GM23248 (cell line): ENCODE measurements at regions not wholly inside any gene's neighbourhood (a gene's known extent, or its start where the extent isn't known, plus 50 kb on each side); places are given as distances from the start of the nearest gene placed in this dataset.

ENCODE experiments used
- DNase-seq: peaks from one replicate; pipeline ENCODE4 v3.0.0-alpha.2; 2015
- H2AFZ ChIP-seq: fragments of 200-600 bp; sonication (generic); 2 replicates; pipeline ENCODE4 v1.6.1; 2016; ENCODE audit warnings: antibody characterized with exemption
- H3F3A ChIP-seq: fragments of 200-600 bp; sonication (generic); 2 replicates; pipeline ENCODE4 v1.6.1; 2016; ENCODE audit warnings: mild to moderate bottlenecking, antibody characterized with exemption, mixed run types; ENCODE audit not compliant: insufficient read depth
- H3K27ac ChIP-seq: fragments of 200-600 bp; sonication (generic); 2 replicates; pipeline ENCODE4 v1.5.1; 2016; ENCODE audit warnings: mild to moderate bottlenecking
- H3K27me3 ChIP-seq: fragments of 200-600 bp; sonication (generic); replicated peaks from 2 replicates; pipeline ENCODE4 v1.6.1; 2016; ENCODE audit warnings: mild to moderate bottlenecking; ENCODE audit not compliant: insufficient read depth
- H3K36me3 ChIP-seq: fragments of 200-600 bp; sonication (generic); 2 replicates; pipeline ENCODE4 v1.6.1; 2016; ENCODE audit warnings: low read depth, mild to moderate bottlenecking
- H3K4me1 ChIP-seq: fragments of 200-600 bp; sonication (generic); 2 replicates; pipeline ENCODE4 v1.6.1; 2016; ENCODE audit warnings: mild to moderate bottlenecking; ENCODE audit not compliant: insufficient read depth
- H3K4me2 ChIP-seq: fragments of 200-600 bp; sonication (generic); one replicate; pipeline ENCODE4 v1.6.1; 2016; ENCODE audit warnings: mild to moderate bottlenecking; ENCODE audit not compliant: unreplicated experiment
- H3K4me3 ChIP-seq: fragments of 200-600 bp; sonication (generic); 2 replicates; pipeline ENCODE4 v1.5.1; 2016; ENCODE audit warnings: mild to moderate bottlenecking
- H3K79me2 ChIP-seq: fragments of 200-600 bp; sonication (generic); 2 replicates; pipeline ENCODE4 v1.6.1; 2016; ENCODE audit warnings: mild to moderate bottlenecking; ENCODE audit not compliant: insufficient read depth
- H3K9ac ChIP-seq: fragments of 200-600 bp; sonication (generic); 2 replicates; pipeline ENCODE4 v1.6.1; 2016; ENCODE audit warnings: mild to moderate bottlenecking
- H3K9me2 ChIP-seq: fragments of 200-600 bp; sonication (generic); 2 replicates; pipeline ENCODE4 v1.6.1; 2016; ENCODE audit warnings: mixed run types, mild to moderate bottlenecking, moderate library complexity; ENCODE audit not compliant: insufficient read depth
- H3K9me3 ChIP-seq: fragments of 200-600 bp; sonication (generic); one replicate; pipeline ENCODE4 v1.6.1; 2017; ENCODE audit warnings: low read depth
- H4K20me1 ChIP-seq: fragments of 200-600 bp; sonication (generic); 2 replicates; pipeline ENCODE4 v1.6.0; 2016; ENCODE audit not compliant: insufficient read depth
- EZH2 ChIP-seq: fragments of 200-600 bp; sonication (generic); IDR thresholded peaks from 2 replicates; pipeline ENCODE4 v1.6.1; 2018; ENCODE audit warnings: antibody characterized with exemption, mild to moderate bottlenecking; ENCODE audit not compliant: insufficient read depth, poor library complexity, severe bottlenecking
- EZH2phosphoT487 ChIP-seq: fragments of 200-600 bp; sonication (generic); IDR thresholded peaks from 2 replicates; pipeline ENCODE4 v1.6.1; 2018; ENCODE audit warnings: antibody characterized with exemption, moderate library complexity, mild to moderate bottlenecking, low read depth; ENCODE audit not compliant: insufficient read depth
- WGBS, 2 experiments: methylation state at CpG; one replicate each; pipeline ENCODE4 v1.1.6; 2015 to 2017; ENCODE audit warnings: low lambda C conversion rate in 2 of 2, low coverage in 1 of 2; ENCODE audit errors: missing lambda C conversion rate in 2 of 2; 5-methylcytosine and 5-hydroxymethylcytosine counted together
- in situ Hi-C: fragments of 300-500 bp; cut with MboI; formaldehyde crosslinking; loops from 2 replicates; pipeline ENCODE4 v1.15.0; 2020

GRCh38 chr3:72412340-72412956, 435.8 kb downstream of the SHQ1 start:
- Histone ChIP-seq H3K36me3 (no peaks in the 10 kb centered on the region), H4K20me1 (peaks cover 58% of the 10 kb centered on the region), H3K79me2 (peaks cover 100% of the 10 kb centered on the region), H2AFZ (no peak overlapping the region), H3K4me1 (0 out of 2 replicates have a peak, but pooled peaks cover 12% of the 10 kb centered on the region), H3K9me2 (no peaks in the 10 kb centered on the region), H3K4me2 (no peak overlapping the region), H3K27ac (no peak overlapping the region), H3K4me3 (no peak overlapping the region), H3K9ac (no peak overlapping the region), H3K27me3 (no peaks in the 10 kb centered on the region), H3F3A (0 out of 2 replicates have a peak, but pooled peaks cover 5% of the 10 kb centered on the region), H3K9me3 (no peaks in the 10 kb centered on the region)
- WGBS, 2 experiments, result 93% methylated on average over 5 of the region's 5 CpGs
- no peak for DNase-seq
- in situ Hi-C loops, result no loop called here
- TF ChIP-seq EZH2phosphoT487, result no peak
- no peak for TF ChIP-seq EZH2

DNA sequence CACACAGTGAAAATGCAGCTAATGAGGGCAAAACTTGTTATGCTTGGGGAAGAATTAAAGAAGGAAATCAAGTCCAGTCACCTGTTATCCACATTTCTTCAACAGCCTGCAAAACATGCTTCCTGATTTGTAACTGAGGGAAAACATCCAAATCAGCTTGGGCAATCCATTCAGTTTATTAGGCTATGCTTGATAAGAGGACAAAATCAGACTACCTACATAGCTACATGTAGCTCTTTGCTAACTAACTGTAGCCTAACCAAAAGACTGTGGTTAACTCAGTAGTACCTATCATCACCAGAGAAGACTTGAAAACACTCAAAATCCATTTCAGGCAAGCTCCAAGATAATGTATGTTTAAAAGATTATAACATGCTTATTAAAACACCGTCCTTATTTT, 436.4 kb downstream of the SHQ1 start:
- H3K9ac ChIP-seq, result no peak overlapping the region

DNA sequence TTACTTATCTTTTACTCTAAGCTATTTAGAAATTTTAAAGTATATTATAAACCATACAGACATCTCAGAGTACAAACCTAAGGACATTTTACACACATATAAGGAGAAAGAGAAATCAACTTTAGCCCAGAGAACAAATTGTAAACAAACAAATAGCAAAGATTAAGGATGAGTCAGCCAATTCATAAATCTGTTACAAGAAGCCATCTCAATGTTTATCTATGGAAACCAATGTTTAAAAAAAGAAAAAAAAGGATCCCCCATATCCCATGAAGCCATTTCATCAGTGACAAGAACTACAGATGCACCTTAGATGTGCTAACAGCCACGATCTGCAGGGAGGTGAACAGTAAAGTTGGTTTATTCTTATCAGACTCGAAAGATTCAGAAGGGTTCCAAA, 437.1 kb downstream of the SHQ1 start:
- H3K27ac ChIP-seq, result no peak overlapping the region
- H3K4me1 ChIP-seq, result 0 out of 2 replicates have a peak, but pooled peaks cover 12% of the 10 kb centered on the region
- peaks cover 100% of the 10 kb centered on the region for H3K79me2 ChIP-seq
- H3K36me3 ChIP-seq, result no peaks in the 10 kb centered on the region
- WGBS, 2 experiments, result 100% methylated on average over 2 of the region's 2 CpGs
- in situ Hi-C loops, result no loop called here
- DNase-seq, result no peak
- no peak overlapping the region for H2AFZ ChIP-seq
- H3K9me2 ChIP-seq, result no peaks in the 10 kb centered on the region
- H3F3A ChIP-seq, result no peaks in the 10 kb centered on the region
- no peak overlapping the region for H3K4me2 ChIP-seq
- H4K20me1 ChIP-seq, result peaks cover 62% of the 10 kb centered on the region
- H3K9me3 ChIP-seq, result no peaks in the 10 kb centered on the region
- H3K4me3 ChIP-seq, result no peak overlapping the region
- TF ChIP-seq EZH2 (no peak), EZH2phosphoT487 (no peak)
- no peak overlapping the region for H3K9ac ChIP-seq
- no peaks in the 10 kb centered on the region for H3K27me3 ChIP-seq

More for the DNA sequence above, 436.4 kb downstream of the SHQ1 start:
- no peaks in the 10 kb centered on the region for H3K9me3 ChIP-seq
- in situ Hi-C loops, result no loop called here
- 0 out of 2 replicates have a peak, but pooled peaks cover under 1% of the 10 kb centered on the region for H3F3A ChIP-seq
- no peaks in the 10 kb centered on the region for H3K27me3 ChIP-seq
- no peak overlapping the region for H3K4me2 ChIP-seq
- H3K27ac ChIP-seq, result no peak overlapping the region
- WGBS, 2 experiments, result 56 to 57% methylated on average over 1 of the region's 1 CpG
- H3K36me3 ChIP-seq, result no peaks in the 10 kb centered on the region
- DNase-seq, result no peak
- peaks cover 100% of the 10 kb centered on the region for H3K79me2 ChIP-seq
- peaks cover 60% of the 10 kb centered on the region for H4K20me1 ChIP-seq
- TF ChIP-seq EZH2 (no peak), EZH2phosphoT487 (no peak)
- no peak overlapping the region for H3K4me3 ChIP-seq
- no peaks in the 10 kb centered on the region for H3K9me2 ChIP-seq
- 0 out of 2 replicates have a peak, but pooled peaks cover 12% of the 10 kb centered on the region for H3K4me1 ChIP-seq
- H2AFZ ChIP-seq, result no peak overlapping the region

DNA sequence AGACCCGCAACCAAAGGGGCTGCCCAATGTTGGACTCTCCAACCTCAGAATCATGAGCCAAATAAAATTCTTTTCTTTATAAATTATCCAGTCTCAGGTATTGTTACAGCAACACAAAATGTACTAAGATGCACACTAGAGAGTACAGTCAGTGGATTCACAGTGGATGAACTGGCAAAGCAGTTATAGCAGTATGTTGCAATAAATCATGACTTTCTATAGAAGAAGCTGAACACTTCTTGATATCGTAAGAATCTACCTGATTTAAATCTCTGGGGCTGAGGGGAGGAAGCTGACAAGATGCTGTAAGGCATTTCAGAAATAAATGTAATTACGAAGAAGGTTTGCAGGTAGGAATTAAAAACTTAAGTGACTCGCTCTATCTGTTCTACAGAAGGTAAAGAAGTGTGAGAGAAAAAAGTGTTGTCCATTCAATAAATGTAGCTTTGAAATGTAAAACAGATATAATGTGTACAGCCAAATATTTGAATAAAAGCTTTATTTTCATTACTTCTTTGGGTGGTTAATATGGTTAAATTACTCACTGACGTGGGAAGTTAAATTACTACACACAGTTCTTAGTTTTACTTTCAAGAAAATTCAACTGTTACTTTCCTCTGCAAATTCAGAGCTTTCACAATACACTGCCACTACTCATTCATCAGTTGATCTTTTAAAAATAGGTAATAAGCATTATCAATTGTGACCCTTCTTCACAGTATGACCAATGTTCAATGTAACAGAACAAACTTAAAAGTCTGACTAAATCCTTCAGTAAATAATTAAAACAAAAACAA, 439.1 kb downstream of the SHQ1 start:
- Histone ChIP-seq H3K4me2 (no peak overlapping the region), H3K36me3 (no peaks in the 10 kb centered on the region), H3K9ac (no peak overlapping the region), H3K4me3 (no peak overlapping the region), H3K27me3 (no peaks in the 10 kb centered on the region), H3K9me2 (no peaks in the 10 kb centered on the region), H3K79me2 (peaks cover 100% of the 10 kb centered on the region), H2AFZ (no peak overlapping the region), H3K27ac (no peak overlapping the region), H3K9me3 (no peaks in the 10 kb centered on the region), H3F3A (no peaks in the 10 kb centered on the region), H3K4me1 (0 out of 2 replicates have a peak, but pooled peaks cover 12% of the 10 kb centered on the region), H4K20me1 (peaks cover 63% of the 10 kb centered on the region)
- WGBS, 2 experiments, result 87% methylated on average over 5 of the region's 5 CpGs
- TF ChIP-seq EZH2phosphoT487, result no peak
- no peak for DNase-seq
- in situ Hi-C loops, result no loop called here
